K562 (cell line): ENCODE measurements at regions not wholly inside any gene's neighbourhood (a gene's known extent, or its start where the extent isn't known, plus 50 kb on each side); places are given as distances from the start of the nearest gene placed in this dataset.

Experiments
- ATAC-seq: fragments of 200-7000 bp; cut with Tn5 transposase; 3 replicates; pipeline ENCODE4 v1.9.1; 2020; ENCODE audit warnings: moderate library complexity
- BruUV-seq: library from RNA; stranded (reverse); fragments of 400-500 nt; replicated peaks from 2 replicates; lab custom pipeline; 2021; lab: Mats Ljungman, UMichigan
- CTCF ChIA-PET: fragments of 300-600 bp; formaldehyde crosslinking; extraction: SDS; loops from one replicate; lab custom pipeline; 2021; ENCODE audit warnings: low intra/inter-chr PET ratio; lab: Yijun Ruan, JAX
- POLR2A ChIA-PET: fragments of 300-600, 350-650 bp; sonication (Branson Sonifier 250); formaldehyde crosslinking; extraction: SDS; loops from one replicate; lab custom pipeline; 2021; ENCODE audit warnings: antibody characterized with exemption, inconsistent platforms; lab: Yijun Ruan, JAX
- DNase-seq, 4 experiments: peaks; one replicate each; pipeline versions ENCODE4 v3.0.0 to v3.0.0-alpha.2; 2011 to 2018; ENCODE audit warnings: low spot score in 3 of 4, mixed read lengths in 3 of 4; ENCODE audit errors: extremely low read depth in 1 of 4
- FAIRE-seq: peaks from 2 replicates; lab custom pipeline; 2011; peaks lifted over from hg19 to GRCh38; lab: Jason Lieb, UNC
- H2AFZ ChIP-seq: 2 replicates; pipeline ENCODE4 v1.6.0; 2011; ENCODE audit warnings: low read depth, low read length, control low read depth, inconsistent platforms
- H3K27ac ChIP-seq: fragments of 200-600 bp; 3 replicates; pipeline ENCODE4 v1.8.0; 2011; ENCODE audit warnings: low read depth, mild to moderate bottlenecking, control low read depth, inconsistent platforms, low read length, moderate library complexity, mixed read lengths; ENCODE audit errors: extremely low read depth
- H3K27me3 ChIP-seq, 2 experiments: fragments of 300-600 bp in 1 of 2; 2 replicates in 1 of 2; 3 replicates in 1 of 2; pipeline versions ENCODE4 v1.6.0 to v1.8.0; 2011; ENCODE audit warnings: inconsistent platforms in 2 of 2, low read length in 2 of 2, mild to moderate bottlenecking in 1 of 2, mixed read lengths in 1 of 2, moderate library complexity in 1 of 2; ENCODE audit not compliant: control insufficient read depth in 2 of 2, insufficient read depth in 2 of 2
- H3K36me3 ChIP-seq: fragments of 300-600 bp; 3 replicates; pipeline ENCODE4 v1.8.0; 2011; ENCODE audit warnings: mild to moderate bottlenecking, low read length, inconsistent platforms; ENCODE audit not compliant: control insufficient read depth, insufficient read depth
- H3K4me1 ChIP-seq, 2 experiments: fragments of 200-600 bp in 1 of 2; replicated peaks in 1 of 2; 2 replicates in 1 of 2; 3 replicates in 1 of 2; pipeline versions ENCODE4 v1.5.1 to v1.8.0; 2011; ENCODE audit warnings: inconsistent platforms in 2 of 2, low read length in 2 of 2, mild to moderate bottlenecking in 1 of 2, mixed read lengths in 1 of 2, moderate library complexity in 1 of 2; ENCODE audit not compliant: control insufficient read depth in 2 of 2, insufficient read depth in 2 of 2
- H3K4me2 ChIP-seq: 2 replicates; pipeline ENCODE4 v1.6.1; 2011; ENCODE audit warnings: low read length, control low read depth, inconsistent platforms, mixed read lengths; ENCODE audit not compliant: insufficient read depth
- H3K4me3 ChIP-seq: fragments of 200-600 bp; sonication (generic), shearing (Covaris generic); 2 replicates; pipeline ENCODE4 v1.5.1; 2016; ENCODE audit warnings: control low read depth, inconsistent platforms
- H3K79me2 ChIP-seq: fragments of 200-600 bp; 3 replicates; pipeline ENCODE4 v1.8.0; 2011; ENCODE audit warnings: low read length, inconsistent platforms; ENCODE audit not compliant: control insufficient read depth, insufficient read depth
- H3K9ac ChIP-seq, 2 experiments: 2 replicates each; pipeline versions ENCODE4 v1.6.0 to v1.6.1; 2011; ENCODE audit warnings: low read depth in 2 of 2, low read length in 2 of 2, control low read depth in 1 of 2, inconsistent platforms in 1 of 2, mild to moderate bottlenecking in 1 of 2, mixed read lengths in 1 of 2; ENCODE audit not compliant: insufficient read depth in 1 of 2
- H3K9me1 ChIP-seq: one replicate; pipeline ENCODE4 v1.6.0; 2011; ENCODE audit warnings: inconsistent platforms, mild to moderate bottlenecking, low read length, moderate library complexity; ENCODE audit not compliant: control insufficient read depth, insufficient read depth
- H3K9me3 ChIP-seq: replicated peaks from 2 replicates; pipeline ENCODE4 v1.5.1; 2011; ENCODE audit warnings: low read depth, low read length, inconsistent platforms; ENCODE audit not compliant: control insufficient read depth, insufficient read depth
- H4K20me1 ChIP-seq: replicated peaks from 2 replicates; pipeline ENCODE4 v1.6.1; 2011; ENCODE audit warnings: low read length, inconsistent platforms, mixed read lengths; ENCODE audit not compliant: control insufficient read depth, insufficient read depth
- CBFB ChIP-seq: sonication (generic); formaldehyde crosslinking; IDR thresholded peaks from 2 replicates; pipeline ENCODE4 v1.4.0; 2020; ENCODE audit warnings: mild to moderate bottlenecking, missing genetic modification reagents
- CHD1 ChIP-seq: fragments of 200-600 bp; sonication (generic); IDR thresholded peaks from one replicate; pipeline ENCODE4 v1.6.1; 2012; ENCODE audit warnings: mild to moderate bottlenecking, moderate library complexity, low read length, inconsistent platforms
- E2F6 ChIP-seq, 2 experiments: IDR thresholded peaks; 2 replicates each; pipeline ENCODE4 v1.6.1; 2011; ENCODE audit warnings: borderline replicate concordance in 1 of 2, control low read depth in 1 of 2, low read depth in 1 of 2, low read length in 1 of 2, mild to moderate bottlenecking in 1 of 2, mixed read lengths in 1 of 2, moderate library complexity in 1 of 2; ENCODE audit not compliant: insufficient read depth in 1 of 2, insufficient read length in 1 of 2, poor library complexity in 1 of 2, severe bottlenecking in 1 of 2; ENCODE audit errors: extremely low read depth in 1 of 2
- ESRRA ChIP-seq: fragments of 450-650 bp; IDR thresholded peaks from 2 replicates; pipeline ENCODE4 v1.6.1; 2014; ENCODE audit warnings: low read depth, mild to moderate bottlenecking, moderate library complexity, borderline replicate concordance
- ETV6 ChIP-seq, 3 experiments: fragments of 150-350 bp in 1 of 3; sonication (generic) in 1 of 3; formaldehyde crosslinking in 1 of 3; IDR thresholded peaks; 2 replicates each; pipeline versions ENCODE4 v1.6.1 to v1.8.0; 2014 to 2022; ENCODE audit warnings: borderline replicate concordance in 2 of 3, low read depth in 2 of 3, antibody characterized with exemption in 1 of 3, low read length in 1 of 3, mild to moderate bottlenecking in 1 of 3, missing genetic modification reagents in 1 of 3
- GABPB2 ChIP-seq: fragments of 250-450 bp; sonication (Bioruptor Pico); conservative IDR thresholded peaks from 2 replicates; pipeline ENCODE4 v1.5.1; 2021; ENCODE audit warnings: mild to moderate bottlenecking
- MTA2 ChIP-seq: fragments of 450-650 bp; IDR thresholded peaks from 2 replicates; pipeline ENCODE4 v1.6.1; 2016; ENCODE audit warnings: low read depth
- MXD1 ChIP-seq: fragments of 250-450 bp; sonication (Bioruptor Pico); IDR thresholded peaks from 2 replicates; pipeline ENCODE4 v1.8.0; 2021; ENCODE audit warnings: borderline replicate concordance, mild to moderate bottlenecking, moderate library complexity; ENCODE audit not compliant: poor library complexity, severe bottlenecking
- OTX1 ChIP-seq: fragments of 450-650 bp; formaldehyde crosslinking; IDR thresholded peaks from 2 replicates; pipeline ENCODE4 v1.4.0; 2022; ENCODE audit warnings: mild to moderate bottlenecking
- PHF20 ChIP-seq: fragments of 450-650 bp; IDR thresholded peaks from 2 replicates; pipeline ENCODE4 v1.6.1; 2018; ENCODE audit not compliant: partially characterized antibody
- TFE3 ChIP-seq: fragments of 450-650 bp; formaldehyde crosslinking; IDR thresholded peaks from 2 replicates; pipeline ENCODE4 v1.4.0; 2020; ENCODE audit warnings: mild to moderate bottlenecking, mixed read lengths
- THRA ChIP-seq: fragments of 450-650 bp; IDR thresholded peaks from 2 replicates; pipeline ENCODE4 v1.6.1; 2017; ENCODE audit warnings: mild to moderate bottlenecking, moderate library complexity
- ZBTB26 ChIP-seq: fragments of 450-650 bp; formaldehyde crosslinking; IDR thresholded peaks from 2 replicates; pipeline ENCODE4 v1.4.0; 2022; ENCODE audit warnings: missing genetic modification characterization
- ZNF212 ChIP-seq: fragments of 450-650 bp; formaldehyde crosslinking; IDR thresholded peaks from 2 replicates; pipeline ENCODE4 v1.4.0; 2020; ENCODE audit warnings: mild to moderate bottlenecking
- ZNF311 ChIP-seq: fragments of 250-450 bp; sonication (Bioruptor Pico); IDR thresholded peaks from 2 replicates; pipeline ENCODE4 v1.4.0; 2020; ENCODE audit warnings: mild to moderate bottlenecking, moderate library complexity
- in situ Hi-C: fragments of 300-500 bp; cut with MboI; formaldehyde crosslinking; loops from 4 replicates; pipeline ENCODE4 v1.15.0; 2018; ENCODE audit warnings: inconsistent platforms, mixed read lengths
- intact Hi-C: fragments of 100-400 bp; cut with micrococcal nuclease; formaldehyde crosslinking; loops from 2 replicates; pipeline ENCODE4 v1.14.2; 2022
- TF ChIP-seq, protein P1 (sequence below): IDR thresholded peaks from 2 replicates; pipeline ENCODE4 v1.6.1; 2011; ENCODE audit not compliant: insufficient read length; ENCODE audit errors: extremely low read depth

DNA sequence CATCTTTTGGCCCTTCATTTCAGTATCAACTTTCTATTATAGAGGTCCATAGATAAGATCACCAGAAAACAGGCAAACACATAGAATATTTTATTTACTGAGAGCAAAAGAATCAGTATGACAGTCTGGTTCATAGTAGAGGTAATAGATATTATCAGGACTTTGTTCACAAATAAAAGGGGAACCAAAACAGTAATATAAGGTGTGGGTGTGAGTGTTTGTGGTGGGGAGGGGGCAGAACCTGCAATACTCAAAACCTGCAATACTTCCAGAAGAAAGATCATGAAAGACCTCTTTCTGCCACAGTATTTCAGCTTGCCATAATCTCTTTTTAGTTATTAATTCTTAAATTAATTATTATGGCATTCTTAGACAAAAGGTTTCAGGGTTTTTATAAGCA is 578.7 kb upstream of the SLITRK1 start:
- ATAC-seq, result no peak
- Histone ChIP-seq H3K4me1 (no peaks in the 10 kb centered on the region), H3K4me2 (no peak overlapping the region), H3K9me3 (no peaks in the 10 kb centered on the region), H3K9ac (no peak overlapping the region), H3K4me3 (no peak overlapping the region), H3K79me2 (no peaks in the 10 kb centered on the region), H3K9me1 (no peaks in the 10 kb centered on the region), H2AFZ (no peak overlapping the region), H3K36me3 (no peaks in the 10 kb centered on the region), H3K27ac (no peak overlapping the region), H4K20me1 (no peaks in the 10 kb centered on the region), H3K27me3 (no peaks in the 10 kb centered on the region)
- intact Hi-C loops, result no loop called here
- FAIRE-seq, result no peak
- POLR2A ChIA-PET, result no interaction called here
- BruUV-seq, result no TSS peak
- no peak for DNase-seq
- CTCF ChIA-PET, result no interaction called here
- in situ Hi-C loops, result no loop called here
- TF ChIP-seq ETV6 (IDR thresholded peaks at IDR 0.05; ENCODE audit: borderline replicate concordance in 1 of 2, low read depth in 2 of 2, low read length in 1 of 2), result no peak
- TF ChIP-seq ETV6 (CRISPR knock-in tag; IDR thresholded peaks at IDR 0.05; ENCODE audit: borderline replicate concordance), result no peak
- no peak for TF ChIP-seq ZNF311 (CRISPR knock-in tag)
- TF ChIP-seq MXD1, result no peak
- TF ChIP-seq, protein P1, sequence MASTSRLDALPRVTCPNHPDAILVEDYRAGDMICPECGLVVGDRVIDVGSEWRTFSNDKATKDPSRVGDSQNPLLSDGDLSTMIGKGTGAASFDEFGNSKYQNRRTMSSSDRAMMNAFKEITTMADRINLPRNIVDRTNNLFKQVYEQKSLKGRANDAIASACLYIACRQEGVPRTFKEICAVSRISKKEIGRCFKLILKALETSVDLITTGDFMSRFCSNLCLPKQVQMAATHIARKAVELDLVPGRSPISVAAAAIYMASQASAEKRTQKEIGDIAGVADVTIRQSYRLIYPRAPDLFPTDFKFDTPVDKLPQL, result no peak
- TF ChIP-seq CBFB (CRISPR knock-in tag), result no peak
- no peak for TF ChIP-seq THRA
- TF ChIP-seq ZNF212 (CRISPR knock-in tag), result no peak
- no peak for TF ChIP-seq TFE3 (CRISPR knock-in tag)
- TF ChIP-seq GABPB2 (CRISPR knock-in tag), result no peak
- no peak for TF ChIP-seq OTX1 (CRISPR knock-in tag)
- TF ChIP-seq CHD1, result no peak
- no peak for TF ChIP-seq MTA2
- TF ChIP-seq PHF20, result no peak
- TF ChIP-seq ESRRA, result no peak
- no peak for TF ChIP-seq ZBTB26 (CRISPR knock-in tag)
- no peak for TF ChIP-seq E2F6 (IDR thresholded peaks at IDR 0.05; ENCODE audit: borderline replicate concordance in 1 of 2, extremely low read depth in 1 of 2, insufficient read depth in 1 of 2, insufficient read length in 1 of 2, low read depth in 1 of 2, low read length in 1 of 2, poor library complexity in 1 of 2, severe bottlenecking in 1 of 2)
